ENCODE measurements at regions not wholly inside any gene's neighbourhood (a gene's known extent, or its start where the extent isn't known, plus 50 kb on each side); places are given as distances from the start of the nearest gene placed in this dataset.

- Mint-ChIP-seq H3K9me3 (peaks cover 0 to 2% of the 10 kb centered on the region in 2 donors), H3K4me3 (no peak overlapping the region), H3K27me3 (ENCODE audit: low read depth in 2 of 2) (no peaks in the 10 kb centered on the region), H3K4me1 (no peaks in the 10 kb centered on the region), H3K27ac (no peak overlapping the region), H3K36me3 (no peaks in the 10 kb centered on the region)
- ATAC-seq (no peak), DNase-seq (no peak)
- intact Hi-C loops (cut with micrococcal nuclease): no loop called here
- no peaks in the 10 kb centered on the region for H3K9me3 ChIP-seq (ENCODE audit: control insufficient read depth, insufficient read depth, low read length)
- H3K27me3 ChIP-seq (ENCODE audit: control insufficient read depth, insufficient read depth, low read length): no peaks in the 10 kb centered on the region
- no peak overlapping the region for H3K4me3 ChIP-seq (ENCODE audit: low read length)
- H3K36me3 ChIP-seq (ENCODE audit: control insufficient read depth, insufficient read depth, low read length): no peaks in the 10 kb centered on the region
- TF ChIP-seq, protein P1, sequence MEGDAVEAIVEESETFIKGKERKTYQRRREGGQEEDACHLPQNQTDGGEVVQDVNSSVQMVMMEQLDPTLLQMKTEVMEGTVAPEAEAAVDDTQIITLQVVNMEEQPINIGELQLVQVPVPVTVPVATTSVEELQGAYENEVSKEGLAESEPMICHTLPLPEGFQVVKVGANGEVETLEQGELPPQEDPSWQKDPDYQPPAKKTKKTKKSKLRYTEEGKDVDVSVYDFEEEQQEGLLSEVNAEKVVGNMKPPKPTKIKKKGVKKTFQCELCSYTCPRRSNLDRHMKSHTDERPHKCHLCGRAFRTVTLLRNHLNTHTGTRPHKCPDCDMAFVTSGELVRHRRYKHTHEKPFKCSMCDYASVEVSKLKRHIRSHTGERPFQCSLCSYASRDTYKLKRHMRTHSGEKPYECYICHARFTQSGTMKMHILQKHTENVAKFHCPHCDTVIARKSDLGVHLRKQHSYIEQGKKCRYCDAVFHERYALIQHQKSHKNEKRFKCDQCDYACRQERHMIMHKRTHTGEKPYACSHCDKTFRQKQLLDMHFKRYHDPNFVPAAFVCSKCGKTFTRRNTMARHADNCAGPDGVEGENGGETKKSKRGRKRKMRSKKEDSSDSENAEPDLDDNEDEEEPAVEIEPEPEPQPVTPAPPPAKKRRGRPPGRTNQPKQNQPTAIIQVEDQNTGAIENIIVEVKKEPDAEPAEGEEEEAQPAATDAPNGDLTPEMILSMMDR (IDR thresholded peaks at IDR 0.05): no peak
- WGBS (ENCODE audit: insufficient coverage): 24% methylated on average over 3 of the region's 3 CpGs
- H3K27ac ChIP-seq (ENCODE audit: low read length): no peak overlapping the region
- H3K4me1 ChIP-seq (ENCODE audit: control insufficient read depth, insufficient read depth, low read length): no peaks in the 10 kb centered on the region
Observed at GRCh38 chr9:71183251-71183650, 61.8 kb upstream of the TRPM3 start.

DNA sequence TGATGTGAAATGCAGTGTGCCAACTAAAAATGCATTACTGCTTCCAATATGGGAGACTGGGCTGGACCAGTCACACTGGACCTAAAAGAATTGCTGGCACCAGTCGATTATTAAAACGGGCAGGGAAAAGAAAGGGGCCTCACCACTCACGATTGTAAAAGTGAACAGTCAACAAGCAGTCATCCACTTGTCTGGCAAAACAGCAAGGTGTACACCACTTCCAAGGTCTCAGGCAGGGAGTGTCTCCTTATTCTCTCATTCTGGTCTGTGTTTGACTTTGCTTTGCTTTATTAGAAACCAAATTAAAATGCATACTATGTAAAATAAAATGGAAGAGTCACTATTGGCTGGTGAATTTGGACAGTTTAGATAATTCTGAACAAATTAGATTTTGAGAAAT is 57.8 kb upstream of the TRPM3 start:
- Mint-ChIP-seq H3K36me3 (no peaks in the 10 kb centered on the region), H3K9me3 (peaks cover 3% of the 10 kb centered on the region in 2 donors), H3K4me3 (no peak overlapping the region), H3K4me1 (no peaks in the 10 kb centered on the region), H3K27me3 (ENCODE audit: low read depth in 2 of 2) (no peaks in the 10 kb centered on the region), H3K27ac (no peak overlapping the region)
- WGBS (ENCODE audit: insufficient coverage): 86% methylated on average over 3 of the region's 3 CpGs
- no peaks in the 10 kb centered on the region for H3K4me1 ChIP-seq (ENCODE audit: control insufficient read depth, insufficient read depth, low read length)
- intact Hi-C loops (cut with micrococcal nuclease): no loop called here
- ATAC-seq (no peak), DNase-seq (no peak)
- no peak overlapping the region for H3K27ac ChIP-seq (ENCODE audit: low read length)
- TF ChIP-seq, protein P1 (IDR thresholded peaks at IDR 0.05): no peak
- H3K9me3 ChIP-seq (ENCODE audit: control insufficient read depth, insufficient read depth, low read length): no peaks in the 10 kb centered on the region
- no peak overlapping the region for H3K4me3 ChIP-seq (ENCODE audit: low read length)
- no peaks in the 10 kb centered on the region for H3K27me3 ChIP-seq (ENCODE audit: control insufficient read depth, insufficient read depth, low read length)
- no peaks in the 10 kb centered on the region for H3K36me3 ChIP-seq (ENCODE audit: control insufficient read depth, insufficient read depth, low read length)

DNA sequence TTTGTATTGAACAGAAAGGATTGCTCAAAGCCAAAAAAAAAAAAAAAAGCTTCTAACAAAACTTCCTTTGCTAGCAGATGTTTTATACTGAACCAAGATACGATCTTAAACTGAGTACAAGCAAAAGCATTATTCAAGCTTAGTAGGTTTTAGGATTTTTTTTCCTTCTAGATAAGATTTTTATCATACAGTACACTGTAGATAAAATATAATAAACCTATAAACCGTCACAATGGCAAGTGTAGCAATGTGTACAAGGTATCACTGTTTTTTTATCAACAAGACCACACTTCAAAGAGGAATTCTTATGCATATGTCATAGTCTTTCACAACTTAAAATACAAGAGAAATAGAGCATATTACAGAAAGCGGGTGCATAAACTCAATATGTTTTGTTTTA is 56.5 kb upstream of the TRPM3 start:
- intact Hi-C loops (cut with micrococcal nuclease): no loop called here
- no peaks in the 10 kb centered on the region for H3K4me1 Mint-ChIP-seq
- H3K27me3 Mint-ChIP-seq (ENCODE audit: low read depth in 2 of 2): no peaks in the 10 kb centered on the region
- H3K36me3 Mint-ChIP-seq: no peaks in the 10 kb centered on the region
- H3K4me3 Mint-ChIP-seq: no peak overlapping the region
- H3K4me3 ChIP-seq (ENCODE audit: low read length): no peak overlapping the region
- no peak overlapping the region for H3K27ac ChIP-seq (ENCODE audit: low read length)
- no peaks in the 10 kb centered on the region for H3K4me1 ChIP-seq (ENCODE audit: control insufficient read depth, insufficient read depth, low read length)
- no peak overlapping the region for H3K27ac Mint-ChIP-seq
- no peaks in the 10 kb centered on the region for H3K36me3 ChIP-seq (ENCODE audit: control insufficient read depth, insufficient read depth, low read length)
- no peaks in the 10 kb centered on the region for H3K27me3 ChIP-seq (ENCODE audit: control insufficient read depth, insufficient read depth, low read length)
- H3K9me3 Mint-ChIP-seq: peaks cover 3% of the 10 kb centered on the region in 2 donors
- H3K9me3 ChIP-seq (ENCODE audit: control insufficient read depth, insufficient read depth, low read length): no peaks in the 10 kb centered on the region
- ATAC-seq (no peak), DNase-seq (no peak)
- no CpG with 5 or more reads among the region's 3 CpGs for WGBS (ENCODE audit: insufficient coverage)
- TF ChIP-seq, protein P1 (IDR thresholded peaks at IDR 0.05): no peak

DNA sequence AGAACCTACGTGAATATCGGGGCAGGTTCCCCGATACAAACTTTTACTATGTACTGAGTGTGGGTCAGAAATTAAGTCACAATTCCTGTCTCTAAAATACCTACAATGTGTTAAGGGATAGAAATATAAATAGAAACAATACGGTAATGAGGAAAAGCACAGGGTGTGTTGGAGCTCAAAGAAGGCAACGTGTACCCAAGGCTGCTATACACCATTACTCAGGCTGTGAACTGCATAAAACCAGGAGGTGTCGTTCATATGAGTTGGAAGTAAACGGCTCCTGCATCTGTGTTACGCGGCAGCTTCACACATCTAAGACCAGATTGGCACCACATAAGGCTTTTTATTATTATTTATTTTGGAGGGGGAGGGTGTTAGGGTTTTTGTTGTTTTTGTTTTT is 50.1 kb upstream of the TRPM3 start:
- H3K9me3 ChIP-seq (ENCODE audit: control insufficient read depth, insufficient read depth, low read length): no peaks in the 10 kb centered on the region
- H3K27ac ChIP-seq (ENCODE audit: low read length): no peak overlapping the region
- H3K36me3 ChIP-seq (ENCODE audit: control insufficient read depth, insufficient read depth, low read length): no peaks in the 10 kb centered on the region
- Mint-ChIP-seq H3K36me3 (no peaks in the 10 kb centered on the region), H3K4me1 (no peaks in the 10 kb centered on the region), H3K27me3 (ENCODE audit: low read depth in 2 of 2) (no peaks in the 10 kb centered on the region), H3K4me3 (no peak overlapping the region), H3K9me3 (peaks cover 6% of the 10 kb centered on the region in 2 donors), H3K27ac (no peak overlapping the region)
- H3K27me3 ChIP-seq (ENCODE audit: control insufficient read depth, insufficient read depth, low read length): no peaks in the 10 kb centered on the region
- H3K4me3 ChIP-seq (ENCODE audit: low read length): no peak overlapping the region
- DNase-seq (no peak), ATAC-seq (no peak)
- WGBS (ENCODE audit: insufficient coverage): 77% methylated on average over 6 of the region's 9 CpGs
- TF ChIP-seq, protein P1 (IDR thresholded peaks at IDR 0.05): no peak
- H3K4me1 ChIP-seq (ENCODE audit: control insufficient read depth, insufficient read depth, low read length): no peaks in the 10 kb centered on the region
- intact Hi-C loops (cut with micrococcal nuclease): no loop called here
